DOHH2 (cell line): ENCODE measurements at regions not wholly inside any gene's neighbourhood (a gene's known extent, or its start where the extent isn't known, plus 50 kb on each side); places are given as distances from the start of the nearest gene placed in this dataset.

ENCODE experiments used
- H3F3A ChIP-seq: fragments of 200-600 bp; sonication (generic), shearing (Covaris generic); 2 replicates; pipeline ENCODE4 v1.6.0; 2016; ENCODE audit warnings: antibody characterized with exemption, mild to moderate bottlenecking; ENCODE audit not compliant: control insufficient read depth, insufficient read depth
- H3K27ac ChIP-seq: fragments of 200-600 bp; sonication (generic); 2 replicates; pipeline ENCODE4 v1.5.1; 2014; ENCODE audit warnings: low read depth, mild to moderate bottlenecking, low read length, moderate library complexity
- H3K27me3 ChIP-seq: fragments of 200-600 bp; sonication (generic); 2 replicates; pipeline ENCODE4 v1.6.1; 2014; ENCODE audit warnings: mild to moderate bottlenecking, low read length, mixed read lengths; ENCODE audit not compliant: control insufficient read depth
- H3K36me3 ChIP-seq: fragments of 200-600 bp; sonication (generic); 2 replicates; pipeline ENCODE4 v1.6.1; 2014; ENCODE audit warnings: mild to moderate bottlenecking, low read length, moderate library complexity, mixed read lengths; ENCODE audit not compliant: control insufficient read depth
- H3K4me1 ChIP-seq: fragments of 200-600 bp; sonication (generic); 2 replicates; pipeline ENCODE4 v1.6.1; 2014; ENCODE audit warnings: mild to moderate bottlenecking, low read length, mixed read lengths; ENCODE audit not compliant: control insufficient read depth
- H3K4me2 ChIP-seq: fragments of 200-600 bp; sonication (generic); 2 replicates; pipeline ENCODE4 v1.6.0; 2014; ENCODE audit warnings: mild to moderate bottlenecking, low read length, moderate library complexity
- H3K4me3 ChIP-seq: fragments of 200-600 bp; sonication (generic); 2 replicates; pipeline ENCODE4 v1.5.1; 2014; ENCODE audit warnings: mild to moderate bottlenecking, low read length, mixed read lengths
- H3K79me2 ChIP-seq: fragments of 200-600 bp; sonication (generic); 2 replicates; pipeline ENCODE4 v1.6.1; 2014; ENCODE audit warnings: mild to moderate bottlenecking, low read length, mixed read lengths; ENCODE audit not compliant: control insufficient read depth
- H3K9me2 ChIP-seq: fragments of 200-600 bp; sonication (generic); replicated peaks from 2 replicates; pipeline ENCODE4 v1.6.1; 2014; ENCODE audit warnings: mild to moderate bottlenecking, low read length, mixed read lengths; ENCODE audit not compliant: control insufficient read depth
- H3K9me3 ChIP-seq: fragments of 200-600 bp; sonication (generic); 2 replicates; pipeline ENCODE4 v1.6.1; 2014; ENCODE audit warnings: antibody characterized with exemption, low read length, mixed read lengths; ENCODE audit not compliant: control insufficient read depth, insufficient read depth
- H4K20me1 ChIP-seq: fragments of 200-600 bp; sonication (generic); 2 replicates; pipeline ENCODE4 v1.6.0; 2014; ENCODE audit warnings: low read depth, mild to moderate bottlenecking, antibody characterized with exemption, low read length, moderate library complexity; ENCODE audit not compliant: control insufficient read depth, insufficient read depth
- CTCF ChIP-seq: fragments of 200-600 bp; sonication (generic); IDR thresholded peaks from one replicate; pipeline ENCODE4 v1.5.1; 2014; ENCODE audit warnings: antibody characterized with exemption, mild to moderate bottlenecking, low read depth, low read length; ENCODE audit not compliant: poor library complexity, severe bottlenecking
- EZH2phosphoT487 ChIP-seq: fragments of 200-600 bp; sonication (generic); IDR thresholded peaks from 2 replicates; pipeline ENCODE4 v1.6.1; 2017; ENCODE audit warnings: borderline replicate concordance, mild to moderate bottlenecking, antibody characterized with exemption, low read length, moderate library complexity, mixed read lengths

- Histone ChIP-seq H3K79me2 (no peaks in the 10 kb centered on the region), H3K4me3 (no peak overlapping the region), H3K9me2 (no peaks in the 10 kb centered on the region), H3K27ac (no peak overlapping the region), H3F3A (no peaks in the 10 kb centered on the region), H3K36me3 (no peaks in the 10 kb centered on the region), H3K9me3 (no peaks in the 10 kb centered on the region), H3K27me3 (no peaks in the 10 kb centered on the region), H4K20me1 (no peaks in the 10 kb centered on the region), H3K4me1 (peaks cover 20% of the 10 kb centered on the region), H3K4me2 (no peak overlapping the region)
- no peak for TF ChIP-seq EZH2phosphoT487
- no peak for TF ChIP-seq CTCF
Observed at GRCh38 chr1:87880098-87880760, 551.5 kb downstream of the LMO4 start.

GRCh38 chr1:87880764-87881163, 552.1 kb downstream of the LMO4 start:
- Histone ChIP-seq H3K4me1 (peaks cover 15% of the 10 kb centered on the region), H3K4me2 (no peak overlapping the region), H3K4me3 (no peak overlapping the region), H3K9me2 (no peaks in the 10 kb centered on the region), H3K27me3 (no peaks in the 10 kb centered on the region), H3K79me2 (no peaks in the 10 kb centered on the region), H3K27ac (no peak overlapping the region), H3K9me3 (no peaks in the 10 kb centered on the region), H3K36me3 (no peaks in the 10 kb centered on the region), H3F3A (no peaks in the 10 kb centered on the region), H4K20me1 (no peaks in the 10 kb centered on the region)
- TF ChIP-seq EZH2phosphoT487 (no peak), CTCF (no peak)

- TF ChIP-seq EZH2phosphoT487 (no peak), CTCF (no peak)
- no peaks in the 10 kb centered on the region for H3F3A ChIP-seq
- no peaks in the 10 kb centered on the region for H3K79me2 ChIP-seq
- H3K27me3 ChIP-seq = no peaks in the 10 kb centered on the region
- H3K36me3 ChIP-seq = no peaks in the 10 kb centered on the region
- H3K27ac ChIP-seq = no peak overlapping the region
- no peak overlapping the region for H3K4me3 ChIP-seq
- no peak overlapping the region for H3K4me2 ChIP-seq
- H3K9me3 ChIP-seq = no peaks in the 10 kb centered on the region
- H3K9me2 ChIP-seq = no peaks in the 10 kb centered on the region
- no peaks in the 10 kb centered on the region for H4K20me1 ChIP-seq
- peaks cover 18% of the 10 kb centered on the region for H3K4me1 ChIP-seq
Observed at GRCh38 chr1:87883906-87884305, 555.2 kb downstream of the LMO4 start.
